Motor neuron (in vitro differentiated cells): ENCODE measurements at regions not wholly inside any gene's neighbourhood (a gene's known extent, or its start where the extent isn't known, plus 50 kb on each side); places are given as distances from the start of the nearest gene placed in this dataset.
A peak's percentile ranks its signal among the peaks of the same experiment; 100 is the strongest.

ENCODE experiments used
- ATAC-seq, 8 experiments: fragments of 200-7000 bp; cut with Tn5 transposase; replicated peaks in 6 of 8; 2 replicates each; pipeline ENCODE4 v1.8.0; 2021; ENCODE audit warnings: mild to moderate bottlenecking in 8 of 8, moderate library complexity in 8 of 8
- H3K27ac ChIP-seq, 2 donors: fragments of 250-450 bp; sonication (Bioruptor Pico); 2 replicates each; pipeline ENCODE4 v1.9.0; 2021; ENCODE audit warnings: antibody characterized with exemption in 2 of 2, mild to moderate bottlenecking in 2 of 2, moderate library complexity in 1 of 2
- H3K4me1 ChIP-seq, 2 donors: fragments of 250-450 bp; sonication (Bioruptor Pico); replicated peaks in 1 of 2; 2 replicates each; pipeline ENCODE4 v1.6.1; 2021; ENCODE audit warnings: antibody characterized with exemption in 2 of 2, mild to moderate bottlenecking in 2 of 2, moderate library complexity in 1 of 2
- H3K4me3 ChIP-seq, 5 donors: fragments of 250-450 bp; sonication (Bioruptor Pico); 2 replicates each; pipeline ENCODE4 v1.9.0; 2021; ENCODE audit warnings: antibody characterized with exemption in 5 of 5, mild to moderate bottlenecking in 5 of 5, moderate library complexity in 4 of 5
- WGBS, 10 experiments: fragments of 450-650 bp; shearing (Covaris generic); methylation state at CpG; one replicate each; pipeline ENCODE4 v1.0.0; 2022; 5-methylcytosine and 5-hydroxymethylcytosine counted together
- in situ Hi-C, 9 experiments: fragments of 400-800 bp; cut with MboI; loops; one replicate each; pipeline ENCODE4 v1.15.0; 2021; ENCODE audit warnings: low sequenced_read_pairs in 9 of 9, low pct_unique_long_range_greater_than_20kb in 2 of 9; ENCODE audit not compliant: unreplicated experiment in 9 of 9

DNA sequence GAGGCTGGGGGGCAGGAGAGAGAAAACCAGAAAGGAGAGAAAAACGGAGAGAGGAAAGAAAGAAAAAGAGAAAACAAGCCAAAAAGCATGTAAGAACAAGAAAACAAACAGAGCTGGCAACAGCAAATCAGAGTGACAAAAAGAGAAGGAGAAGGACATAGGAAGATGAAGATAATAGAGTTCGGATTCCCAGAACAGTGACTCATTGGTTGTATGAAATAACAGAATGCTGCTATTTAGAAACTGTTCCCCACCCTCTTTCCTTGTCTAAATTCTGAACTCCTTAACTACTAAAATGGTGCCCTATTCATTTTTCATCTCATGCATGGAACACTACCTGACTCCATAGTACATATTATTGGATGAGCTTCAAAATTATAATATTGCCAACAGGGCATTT, 317.4 kb downstream of the C11orf87 start:
- H3K4me3 ChIP-seq = no peak overlapping the region
- peak in 2 of 8 experiments; percentile 76 to 91 for ATAC-seq
- in situ Hi-C loops = no loop called here
- no peak overlapping the region for H3K27ac ChIP-seq
- peaks cover 15 to 19% of the 10 kb centered on the region in 2 donors for H3K4me1 ChIP-seq
- WGBS, 10 experiments = 5 to 93% (median 83%) methylated on average over 1 to 2 of the region's 2 CpGs; no CpG with 5 or more reads in 1 of the 10 experiments

DNA sequence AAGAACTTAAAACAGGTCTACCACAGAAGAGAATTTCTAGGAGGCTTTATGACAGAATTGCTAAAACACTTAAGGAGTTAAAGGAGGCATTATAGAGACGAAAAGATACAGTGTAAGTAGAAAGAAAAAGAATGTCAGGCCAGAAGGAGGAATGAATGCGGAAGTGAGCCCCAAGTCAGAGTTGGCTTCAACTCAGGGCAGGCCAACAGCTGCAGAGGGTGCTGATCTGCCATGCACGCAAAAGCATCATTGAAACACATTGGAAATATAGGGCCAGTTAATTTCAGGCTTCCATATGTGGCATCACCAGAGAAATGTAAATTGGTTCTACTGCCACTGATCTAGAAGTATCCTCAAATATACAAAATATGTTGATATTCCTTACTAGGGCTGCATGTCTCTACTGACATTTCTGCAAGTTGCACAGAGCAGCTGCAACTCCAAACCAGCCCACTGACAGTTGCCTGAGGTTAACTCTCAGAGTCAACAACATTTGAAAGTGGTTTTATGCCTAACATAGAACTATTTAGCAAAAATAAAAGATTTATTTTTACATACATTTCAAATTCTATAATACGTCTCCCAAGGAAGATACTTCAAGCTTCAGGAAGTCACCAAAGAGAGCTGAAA, 324.1 kb downstream of the C11orf87 start:
- no peak overlapping the region for H3K4me3 ChIP-seq
- H3K27ac ChIP-seq = no peak overlapping the region
- 44 to 100% (median 93%) methylated on average over 1 to 4 of the region's 4 CpGs; no CpG with 5 or more reads in 1 of the 10 experiments for WGBS, 10 experiments
- in situ Hi-C loops = no loop called here
- peaks cover 7% of the 10 kb centered on the region in 2 donors for H3K4me1 ChIP-seq
- no peak for ATAC-seq

DNA sequence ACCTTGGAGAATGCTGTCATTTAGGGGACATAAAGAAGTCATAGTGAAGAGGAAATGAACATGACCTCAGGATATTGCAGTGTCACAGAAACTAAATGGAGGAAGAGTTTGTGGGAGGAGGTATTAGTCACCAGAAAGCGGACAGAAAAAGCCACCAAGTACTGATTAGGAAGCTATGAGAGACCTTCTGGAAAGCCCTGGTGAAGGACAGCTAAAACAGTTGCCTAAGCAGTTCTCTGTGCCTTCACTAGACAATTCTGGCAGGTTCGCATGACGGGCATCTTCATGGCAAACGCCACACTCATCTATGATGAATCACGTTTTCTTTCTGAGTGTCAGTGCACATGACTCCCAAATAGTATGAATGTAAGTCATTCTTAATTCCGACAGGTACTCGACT, 325.8 kb downstream of the C11orf87 start:
- ATAC-seq = no peak
- H3K4me3 ChIP-seq = no peak overlapping the region
- peaks cover 3 to 5% of the 10 kb centered on the region in 2 donors for H3K4me1 ChIP-seq
- in situ Hi-C loops = no loop called here
- WGBS, 10 experiments = 26 to 100% (median 88%) methylated on average over 2 to 7 of the region's 7 CpGs; no CpG with 5 or more reads in 2 of the 10 experiments
- H3K27ac ChIP-seq = no peak overlapping the region

DNA sequence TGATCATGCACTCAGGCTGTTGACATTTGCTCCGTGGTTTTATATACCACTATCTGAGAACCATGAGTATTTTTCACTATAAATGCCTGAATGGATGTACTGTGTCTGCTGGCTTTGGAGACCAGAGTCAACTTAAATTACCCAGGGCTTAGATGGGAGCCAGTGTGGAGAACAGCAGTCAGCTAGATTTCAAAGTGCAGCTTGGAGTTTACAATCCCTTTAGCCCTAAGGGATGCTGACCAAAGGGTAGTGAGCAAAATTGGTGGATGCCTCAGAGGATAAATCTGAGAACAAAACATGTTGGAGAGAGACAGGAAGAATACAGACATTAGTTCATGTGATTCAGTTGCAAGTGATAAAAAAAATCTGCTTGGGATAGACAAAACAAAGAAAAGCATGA, 327.5 kb downstream of the C11orf87 start:
- WGBS, 10 experiments = 0 to 100% (median 81%) methylated on average over 1 of the region's 1 CpG; no CpG with 5 or more reads in 4 of the 10 experiments
- ATAC-seq = no peak
- Histone ChIP-seq H3K4me3 (no peak overlapping the region), H3K27ac (no peak overlapping the region), H3K4me1 (peaks cover 3 to 5% of the 10 kb centered on the region in 2 donors)
- in situ Hi-C loops = no loop called here

DNA sequence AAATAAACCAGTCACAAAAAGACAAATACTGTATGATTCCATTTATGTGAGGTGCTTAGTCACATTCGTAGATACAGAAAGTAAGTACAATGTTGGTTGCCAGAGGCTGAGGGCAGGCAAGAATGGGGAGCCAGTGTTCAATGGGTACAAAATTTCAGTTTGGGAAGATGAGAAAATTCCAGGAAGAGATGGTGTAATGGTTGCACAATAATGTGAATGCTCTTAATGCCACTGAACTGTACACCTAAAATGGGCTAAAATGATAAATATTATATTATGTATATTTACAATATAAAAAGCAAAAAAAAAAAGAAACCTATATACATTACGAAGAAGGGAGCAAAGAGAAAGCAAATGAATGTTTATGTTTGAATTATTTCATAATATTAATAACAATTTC, 329.0 kb downstream of the C11orf87 start:
- in situ Hi-C loops = no loop called here
- ATAC-seq = no peak
- 11 to 100% (median 83%) methylated on average over 1 to 2 of the region's 2 CpGs; no CpG with 5 or more reads in 1 of the 10 experiments for WGBS, 10 experiments

DNA sequence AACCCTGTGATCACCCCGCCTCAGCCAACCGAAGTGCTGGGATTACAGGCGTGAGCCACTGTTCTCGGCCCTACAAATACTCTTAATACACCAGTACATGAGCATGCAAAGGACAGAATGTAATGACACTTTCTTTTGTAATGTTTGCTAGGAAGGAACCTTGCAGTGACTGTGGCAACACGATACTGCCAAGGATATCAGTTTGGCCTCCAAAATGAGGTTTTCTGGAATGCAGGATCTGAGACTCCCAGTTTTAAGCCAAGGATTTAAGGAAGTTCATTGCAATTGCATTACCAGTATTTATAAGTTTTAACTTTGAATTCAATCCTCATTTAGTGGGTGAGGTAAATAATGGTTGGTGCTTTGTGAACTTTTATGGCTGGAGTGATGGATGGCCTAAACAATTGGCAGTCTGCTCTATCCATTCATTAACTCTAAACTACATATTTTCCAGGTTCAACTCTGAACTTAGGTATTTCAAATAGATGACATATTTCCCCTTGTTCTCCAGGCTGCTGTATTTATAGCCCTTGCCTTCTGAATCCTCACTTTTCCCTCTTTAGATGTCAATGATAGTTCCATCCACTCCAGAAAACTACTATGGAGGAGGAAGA, 330.3 kb downstream of the C11orf87 start:
- Histone ChIP-seq H3K4me1 (peaks cover 3 to 10% of the 10 kb centered on the region in 2 donors), H3K27ac (no peak overlapping the region), H3K4me3 (no peak overlapping the region)
- 0 to 100% (median 90%) methylated on average over 1 to 5 of the region's 5 CpGs; no CpG with 5 or more reads in 1 of the 10 experiments for WGBS, 10 experiments
- in situ Hi-C loops = no loop called here
- no peak for ATAC-seq

More for the DNA sequence above, 329.0 kb downstream of the C11orf87 start:
- Histone ChIP-seq H3K4me3 (no peak overlapping the region), H3K4me1 (peaks cover 3 to 5% of the 10 kb centered on the region in 2 donors), H3K27ac (no peak overlapping the region)

DNA sequence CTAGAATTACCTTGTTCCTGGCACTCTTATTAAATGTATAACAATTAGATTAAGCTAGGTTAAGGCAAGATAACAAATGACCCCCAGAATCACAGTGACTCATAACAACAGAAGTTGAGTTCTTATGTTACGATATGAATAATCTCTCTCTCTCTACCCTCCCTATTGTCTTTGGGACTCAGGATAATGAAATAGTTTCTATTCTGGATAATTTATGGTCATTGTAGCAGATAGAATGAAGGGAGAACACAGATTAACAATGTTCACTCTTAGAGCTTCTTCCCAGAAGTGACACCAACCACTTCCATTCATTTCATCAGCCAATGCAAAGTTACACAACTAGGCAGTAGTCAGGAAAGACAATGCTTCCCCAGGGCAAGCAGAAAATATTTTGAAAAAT, 334.5 kb downstream of the C11orf87 start:
- peak in 6 of 8 experiments; percentile 64 to 74 (median 68) for ATAC-seq
- in situ Hi-C loops = no loop called here
- Histone ChIP-seq H3K4me1 (peaks cover 1 to 10% of the 10 kb centered on the region in 2 donors), H3K4me3 (no peak overlapping the region), H3K27ac (no peak overlapping the region)
- WGBS, 10 experiments = 20 to 100% (median 94%) methylated on average over 1 of the region's 1 CpG; no CpG with 5 or more reads in 2 of the 10 experiments

DNA sequence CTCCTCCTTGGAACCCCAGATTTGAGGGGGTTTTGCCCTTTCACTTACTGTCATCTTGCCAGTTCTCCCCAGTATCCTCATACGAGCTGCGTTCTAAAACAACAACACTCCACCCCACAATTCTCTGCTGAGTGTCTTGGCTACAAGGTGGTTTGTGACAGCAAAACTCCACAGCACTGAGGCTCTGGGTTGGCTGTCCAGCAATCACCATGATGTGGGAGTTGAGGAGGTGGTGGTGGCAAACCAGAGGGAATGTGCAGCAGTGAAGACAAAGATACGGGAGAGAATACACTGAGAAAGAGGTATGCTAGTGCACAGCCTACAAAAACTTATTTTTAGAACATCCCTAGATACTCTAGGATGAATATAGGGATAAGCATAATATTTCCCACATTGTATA, 335.0 kb downstream of the C11orf87 start:
- WGBS, 10 experiments = 47 to 100% (median 95%) methylated on average over 1 to 3 of the region's 3 CpGs; no CpG with 5 or more reads in 5 of the 10 experiments
- Histone ChIP-seq H3K4me1 (peaks cover 0 to 10% of the 10 kb centered on the region in 2 donors), H3K4me3 (no peak overlapping the region), H3K27ac (no peak overlapping the region)
- no peak for ATAC-seq
- in situ Hi-C loops = no loop called here

DNA sequence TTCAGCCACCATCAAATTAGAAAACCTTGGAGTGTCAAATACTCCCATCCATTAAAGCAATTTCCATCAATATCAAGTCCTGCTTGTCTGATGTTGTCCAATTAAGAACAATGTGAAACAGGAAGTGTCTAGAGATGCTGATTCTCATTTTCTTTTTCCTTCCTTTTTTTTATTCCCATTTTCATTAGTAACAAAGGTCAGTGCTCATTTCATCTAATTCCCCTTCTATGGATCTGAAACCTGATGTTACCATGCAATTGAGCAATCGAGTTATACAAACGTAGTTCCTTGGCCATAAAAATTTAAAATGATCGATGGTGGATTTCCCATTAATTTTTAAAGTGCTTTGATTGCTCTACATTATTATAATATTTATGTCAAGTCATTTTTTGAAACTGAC, 330.6 kb upstream of the ZC3H12C start:
- 34 to 100% (median 83%) methylated on average over 1 to 3 of the region's 3 CpGs for WGBS, 10 experiments
- in situ Hi-C loops = no loop called here
- Histone ChIP-seq H3K4me3 (no peak overlapping the region), H3K4me1 (peaks cover 0 to 5% of the 10 kb centered on the region in 2 donors), H3K27ac (no peak overlapping the region)
- no peak for ATAC-seq

DNA sequence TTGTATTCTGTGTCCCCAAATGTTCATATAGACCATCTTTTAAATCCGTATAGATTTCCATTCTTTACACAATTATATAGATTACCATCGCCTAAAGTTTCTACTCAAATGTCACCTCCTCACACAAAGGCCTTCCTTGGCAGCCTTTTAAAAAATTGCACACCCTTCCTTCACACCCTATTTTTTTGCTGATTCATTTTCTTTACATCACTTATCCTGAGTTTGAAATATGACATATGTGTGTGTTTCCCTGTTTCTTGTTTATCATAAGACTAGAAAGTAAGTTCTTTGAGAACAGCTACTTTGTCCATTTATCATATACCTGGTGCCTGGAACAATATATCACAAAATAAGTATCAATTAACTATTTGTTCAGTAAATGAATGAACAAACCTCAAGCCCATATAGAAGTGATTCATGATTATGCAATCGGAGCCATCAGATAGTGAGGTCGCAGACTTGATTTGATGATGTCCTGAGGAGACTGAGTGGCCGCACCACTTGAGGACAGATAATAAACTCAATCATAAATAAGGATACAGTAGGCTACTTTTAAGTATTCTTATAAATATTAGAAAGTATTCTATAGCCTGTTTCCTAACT, 327.4 kb upstream of the ZC3H12C start:
- 64 to 100% (median 90%) methylated on average over 2 to 5 of the region's 5 CpGs for WGBS, 10 experiments
- H3K4me3 ChIP-seq = no peak overlapping the region
- in situ Hi-C loops = no loop called here
- no peak overlapping the region for H3K27ac ChIP-seq
- ATAC-seq = no peak
- peaks cover 20 to 28% of the 10 kb centered on the region in 2 donors for H3K4me1 ChIP-seq

DNA sequence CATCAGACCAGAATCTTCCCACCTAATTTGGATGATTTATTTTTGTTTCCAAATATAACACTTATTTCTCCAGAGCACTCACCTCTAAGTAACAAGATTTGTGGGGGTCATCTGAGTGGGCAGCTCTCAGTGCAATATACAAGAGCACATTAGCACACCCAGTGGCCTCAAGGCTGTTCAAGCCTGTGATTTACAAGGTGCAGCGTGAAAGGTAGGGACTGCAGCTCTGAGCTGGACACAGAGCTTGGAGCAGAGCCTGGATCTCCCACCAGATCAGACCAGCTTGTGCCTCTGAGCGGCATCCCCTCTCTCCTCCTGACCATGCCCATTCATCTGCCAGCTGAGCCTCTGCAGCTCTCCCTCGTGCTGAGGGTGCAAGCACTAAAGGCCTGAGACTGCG, 323.3 kb upstream of the ZC3H12C start:
- Histone ChIP-seq H3K4me3 (no peak overlapping the region), H3K27ac (peak overlapping the region; percentile 44 to 46), H3K4me1 (peaks cover 46 to 57% of the 10 kb centered on the region in 2 donors)
- ATAC-seq = peak in 5 of 8 experiments; percentile 76 to 97 (median 92)
- 20 to 80% (median 35%) methylated on average over 1 to 3 of the region's 4 CpGs; no CpG with 5 or more reads in 2 of the 10 experiments for WGBS, 10 experiments
- in situ Hi-C loops = no loop called here

DNA sequence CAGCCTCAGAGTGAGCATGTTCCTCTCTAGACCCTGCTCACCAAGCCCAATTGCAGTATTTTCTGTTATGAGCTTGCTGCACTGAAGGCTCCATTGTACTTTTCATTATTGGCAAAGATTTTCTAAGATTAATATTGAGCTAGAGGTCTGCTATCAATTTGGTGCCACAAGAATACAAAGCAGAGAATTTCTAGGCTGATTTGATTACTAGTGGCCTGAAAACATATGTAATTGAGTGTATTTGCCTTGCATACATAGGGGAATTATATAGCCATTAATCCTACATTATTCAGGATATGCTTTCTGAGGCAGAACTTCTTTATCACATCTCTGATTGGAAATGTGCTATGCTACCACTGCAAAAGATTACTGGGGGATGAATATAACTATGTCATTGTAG, 322.9 kb upstream of the ZC3H12C start:
- no peak for ATAC-seq
- Histone ChIP-seq H3K27ac (peak overlapping the region; percentile 44 to 46), H3K4me3 (no peak overlapping the region), H3K4me1 (peaks cover 46 to 62% of the 10 kb centered on the region in 2 donors)
- in situ Hi-C loops = no loop called here

DNA sequence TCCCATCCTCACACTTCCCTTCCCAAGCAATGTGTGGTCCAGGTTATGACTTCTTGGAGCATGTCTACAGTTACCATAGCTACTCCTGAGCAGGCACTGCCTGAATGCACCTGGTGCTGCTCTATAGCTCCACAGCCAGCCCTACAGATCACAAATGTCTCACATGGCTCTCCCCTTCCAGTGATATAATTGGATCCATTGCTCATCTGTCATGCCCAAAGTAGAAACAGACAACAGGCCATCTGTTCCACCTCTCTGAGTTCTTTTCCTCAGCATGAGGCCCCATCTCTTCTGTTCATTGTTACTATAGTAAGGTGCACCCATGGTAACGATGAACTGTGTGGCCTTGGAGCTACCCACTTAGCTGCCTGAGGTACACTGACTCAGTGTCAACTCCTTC, 320.3 kb upstream of the ZC3H12C start:
- WGBS, 10 experiments = 17 to 60% (median 60%) methylated on average over 1 of the region's 1 CpG; no CpG with 5 or more reads in 7 of the 10 experiments
- Histone ChIP-seq H3K4me3 (no peak overlapping the region), H3K4me1 (peaks cover 49 to 58% of the 10 kb centered on the region in 2 donors), H3K27ac (no peak overlapping the region)
- in situ Hi-C loops = no loop called here
- peak in 6 of 8 experiments; percentile 50 to 85 (median 76) for ATAC-seq
